HEK293 (cell line): ENCODE measurements at regions not wholly inside any gene's neighbourhood (a gene's known extent, or its start where the extent isn't known, plus 50 kb on each side); places are given as distances from the start of the nearest gene placed in this dataset.

Source experiments
- TCF7L2 ChIP-seq: IDR thresholded peaks from 2 replicates; pipeline ENCODE4 v1.6.1; 2011; ENCODE audit warnings: low read depth, mild to moderate bottlenecking, inconsistent platforms, low read length, moderate library complexity, borderline replicate concordance
- ZEB2 ChIP-seq: fragments of 450-650 bp; formaldehyde crosslinking; IDR thresholded peaks from 2 replicates; pipeline ENCODE4 v1.5.1; 2016; ENCODE audit warnings: missing biosample characterization, missing genetic modification characterization

DNA sequence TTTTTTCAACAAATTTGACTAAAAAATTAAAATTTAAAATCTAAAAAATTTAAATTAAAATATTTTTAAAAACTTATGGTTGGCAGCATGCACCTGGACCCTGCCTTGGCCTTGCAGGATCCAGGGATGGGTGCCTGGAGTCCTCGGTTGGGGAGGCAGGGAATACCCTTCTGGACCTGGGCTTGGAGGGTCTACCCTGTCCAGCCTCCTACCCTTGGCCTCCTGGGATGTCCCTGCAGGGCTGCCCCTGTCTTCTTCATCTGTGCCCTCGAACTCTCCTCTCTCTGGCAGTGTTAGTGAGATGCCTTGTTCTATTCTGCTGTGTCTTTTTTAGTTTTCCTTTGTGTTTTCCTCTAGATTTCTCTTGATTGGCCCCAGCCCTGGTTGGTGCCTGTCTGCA is 68.9 kb upstream of the HAAO start:
- no peak for TF ChIP-seq TCF7L2
- TF ChIP-seq ZEB2 (tag by site-specific recombination), result no peak
